Aorta (tissue), 5 donors: ENCODE measurements at regions not wholly inside any gene's neighbourhood (a gene's known extent, or its start where the extent isn't known, plus 50 kb on each side); places are given as distances from the start of the nearest gene placed in this dataset.

Source experiments
- ATAC-seq: fragments of 200-7000 bp; cut with Tn5 transposase; one replicate; pipeline ENCODE4 v1.9.1; 2022; ENCODE audit warnings: moderate library complexity; ENCODE audit not compliant: low FRiP score
- DNase-seq, 2 donors: peaks; one replicate each; pipeline ENCODE4 v3.0.0-alpha.2; 2020
- H3K27ac ChIP-seq, 2 donors: one replicate each; pipeline ENCODE4 v1.5.1; 2013; ENCODE audit warnings: low read length in 2 of 2, mild to moderate bottlenecking in 2 of 2, moderate library complexity in 2 of 2, control low read depth in 1 of 2, inconsistent platforms in 1 of 2, low read depth in 1 of 2
- H3K27me3 ChIP-seq, 2 donors: one replicate each; pipeline ENCODE4 v1.6.1; 2013; ENCODE audit warnings: control low read depth in 1 of 2, low read length in 1 of 2, mild to moderate bottlenecking in 1 of 2, moderate library complexity in 1 of 2; ENCODE audit not compliant: insufficient read depth in 2 of 2, control insufficient read depth in 1 of 2
- H3K36me3 ChIP-seq, 2 donors: one replicate each; pipeline ENCODE4 v1.6.1; 2013; ENCODE audit warnings: control low read depth in 1 of 2, low read length in 1 of 2, mild to moderate bottlenecking in 1 of 2; ENCODE audit not compliant: insufficient read depth in 2 of 2, control insufficient read depth in 1 of 2
- H3K4me1 ChIP-seq, 2 donors: one replicate each; pipeline ENCODE4 v1.6.1; 2013; ENCODE audit warnings: low read length in 2 of 2, control low read depth in 1 of 2, mild to moderate bottlenecking in 1 of 2, moderate library complexity in 1 of 2; ENCODE audit not compliant: insufficient read depth in 2 of 2, control insufficient read depth in 1 of 2
- H3K4me3 ChIP-seq, 2 donors: one replicate each; pipeline ENCODE4 v1.5.1; 2013; ENCODE audit warnings: low read length in 2 of 2, control low read depth in 1 of 2, mild to moderate bottlenecking in 1 of 2
- H3K9me3 ChIP-seq: one replicate; pipeline ENCODE4 v1.6.1; 2013; ENCODE audit warnings: mild to moderate bottlenecking, low read length; ENCODE audit not compliant: control insufficient read depth
- WGBS, 2 donors: extraction: QIAGEN DNeasy Blood & Tissue Kit; methylation state at CpG; one replicate each; pipeline ENCODE4 v1.1.7; 2013; 5-methylcytosine and 5-hydroxymethylcytosine counted together
- intact Hi-C, 2 donors: fragments of 100-400 bp; cut with DNase I; formaldehyde crosslinking; loops; one replicate each; pipeline versions ENCODE4 v1.14.2 to v1.15.0; 2022
- donor health status: healthy with polysubstance abuse.
- donor health status: Bipolar disorder and iron deficiency.
- donor health status: DM: no; HTN: no; CAD: no.
- donor health status: DM: no; HTN: no; CAD: no.
- donor health status: DM: yes; HTN: yes; CAD: no.

DNA sequence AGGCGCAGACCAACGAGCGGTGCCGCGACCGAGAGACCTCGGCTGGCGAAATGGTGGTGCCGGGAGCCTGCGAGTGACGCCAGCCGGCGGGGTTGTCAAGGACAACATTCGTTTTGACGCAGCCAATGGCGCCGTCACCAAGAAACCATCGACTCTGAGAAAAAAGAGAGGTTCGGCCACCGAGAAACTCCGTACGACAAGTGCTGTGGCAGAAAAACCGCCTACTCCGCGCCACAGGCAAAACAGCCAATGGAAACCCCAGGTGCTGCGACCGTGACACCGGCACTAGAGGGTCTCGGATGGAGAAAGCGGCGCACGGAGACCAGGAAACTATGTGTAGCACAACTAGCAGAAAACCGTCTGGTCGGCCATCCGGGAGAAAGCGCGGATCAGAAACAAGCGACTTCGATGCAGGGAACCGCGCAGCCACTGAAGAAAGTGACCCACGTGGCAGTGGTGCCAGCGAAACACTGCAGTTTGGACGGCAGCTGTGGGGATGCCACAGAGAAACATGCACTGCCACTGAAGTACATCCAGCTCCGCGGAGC lies 88.8 kb downstream of the ANXA2R start:
- H3K36me3 ChIP-seq: no peaks in the 10 kb centered on the region
- WGBS, 2 donors: 1 to 3% methylated on average over 46 of the region's 46 CpGs
- peak; percentile 63 for ATAC-seq
- peak; percentile 71 to 87 for DNase-seq
- H3K4me1 ChIP-seq: no peaks in the 10 kb centered on the region
- H3K27ac ChIP-seq: peak overlapping the region in 1 of 2 donors; percentile 78
- H3K27me3 ChIP-seq: no peaks in the 10 kb centered on the region
- peaks cover 14% of the 10 kb centered on the region for H3K9me3 ChIP-seq
- H3K4me3 ChIP-seq: peak overlapping the region; percentile 11 to 19
- intact Hi-C loops: loop anchor here in 1 of 2 donors (2.0 to 10.0 kb wide), 2 partner anchors 41 to 113 kb away; no protein-coding TSS in a partner anchor

- Histone ChIP-seq H3K36me3 (no peaks in the 10 kb centered on the region), H3K4me3 (peak overlapping the region; percentile 11 to 58), H3K9me3 (peaks cover 14% of the 10 kb centered on the region), H3K27ac (peak overlapping the region in 1 of 2 donors; percentile 78), H3K27me3 (no peaks in the 10 kb centered on the region), H3K4me1 (no peaks in the 10 kb centered on the region)
- peak; percentile 88 for DNase-seq
- 2 to 3% methylated on average over 46 of the region's 46 CpGs for WGBS, 2 donors
- ATAC-seq: peak; percentile 86
- intact Hi-C loops: loop anchor here in 1 of 2 donors (2.0 to 10.0 kb wide), 2 partner anchors 42 to 114 kb away; no protein-coding TSS in a partner anchor
Measured at GRCh38 chr5:42950456-42951292, 89.4 kb downstream of the ANXA2R start.

DNA sequence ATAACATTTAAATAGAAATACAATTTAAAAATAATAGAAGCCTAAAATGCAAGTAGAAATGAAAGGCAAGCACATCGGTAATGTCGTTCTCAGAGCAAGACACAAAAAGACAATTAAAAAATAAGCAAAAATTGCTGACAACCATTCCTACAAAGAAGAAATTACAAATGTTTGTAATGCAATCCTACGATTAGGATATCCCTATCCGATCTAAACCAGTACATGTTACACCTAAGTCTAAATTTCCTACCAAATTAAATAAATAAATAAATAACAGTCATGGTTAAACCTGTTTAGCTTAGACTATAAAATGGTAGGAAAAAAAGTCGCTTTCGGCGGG lies 90.0 kb downstream of the ANXA2R start:
- ATAC-seq (no peak), DNase-seq (no peak)
- peaks cover 14% of the 10 kb centered on the region for H3K9me3 ChIP-seq
- H3K4me1 ChIP-seq: no peaks in the 10 kb centered on the region
- intact Hi-C loops: loop anchor here in 1 of 2 donors (2.0 to 10.0 kb wide), 2 partner anchors 43 to 115 kb away; no protein-coding TSS in a partner anchor
- no peaks in the 10 kb centered on the region for H3K27me3 ChIP-seq
- WGBS, 2 donors: 38 to 41% methylated on average over 7 of the region's 7 CpGs
- H3K36me3 ChIP-seq: no peaks in the 10 kb centered on the region
- peak overlapping the region; percentile 11 to 58 for H3K4me3 ChIP-seq
- peak overlapping the region in 1 of 2 donors; percentile 63 for H3K27ac ChIP-seq

- ATAC-seq (peak; percentile 54), DNase-seq (peak; percentile 80 to 87)
- intact Hi-C loops: loop anchor here (2.0 to 10.0 kb wide), 4 partner anchors 42 to 115 kb away; partner anchors contain the start of gene ANXA2R (in 1 of the 2)
- 10 to 14% methylated on average over 33 of the region's 33 CpGs for WGBS, 2 donors
- Histone ChIP-seq H3K27ac (no peak overlapping the region), H3K36me3 (no peaks in the 10 kb centered on the region), H3K9me3 (peaks cover 14% of the 10 kb centered on the region), H3K27me3 (no peaks in the 10 kb centered on the region), H3K4me1 (no peaks in the 10 kb centered on the region), H3K4me3 (peak overlapping the region in 1 of 2 donors; percentile 9)
Measured at GRCh38 chr5:42949348-42950115, 90.6 kb downstream of the ANXA2R start.

- no peak for ATAC-seq
- H3K27ac ChIP-seq: no peak overlapping the region
- 19 to 20% methylated on average over 10 of the region's 10 CpGs for WGBS, 2 donors
- DNase-seq: no peak
- intact Hi-C loops: loop anchor here in 1 of 2 donors (5.0 to 10.0 kb wide), 2 partner anchors 42 to 96 kb away; partner anchors contain the start of gene ANXA2R
- H3K36me3 ChIP-seq: no peaks in the 10 kb centered on the region
- no peak overlapping the region for H3K4me3 ChIP-seq
- no peaks in the 10 kb centered on the region for H3K27me3 ChIP-seq
- peaks cover 8% of the 10 kb centered on the region for H3K9me3 ChIP-seq
- H3K4me1 ChIP-seq: no peaks in the 10 kb centered on the region
Measured at GRCh38 chr5:42948961-42949347, 91.2 kb downstream of the ANXA2R start.

DNA sequence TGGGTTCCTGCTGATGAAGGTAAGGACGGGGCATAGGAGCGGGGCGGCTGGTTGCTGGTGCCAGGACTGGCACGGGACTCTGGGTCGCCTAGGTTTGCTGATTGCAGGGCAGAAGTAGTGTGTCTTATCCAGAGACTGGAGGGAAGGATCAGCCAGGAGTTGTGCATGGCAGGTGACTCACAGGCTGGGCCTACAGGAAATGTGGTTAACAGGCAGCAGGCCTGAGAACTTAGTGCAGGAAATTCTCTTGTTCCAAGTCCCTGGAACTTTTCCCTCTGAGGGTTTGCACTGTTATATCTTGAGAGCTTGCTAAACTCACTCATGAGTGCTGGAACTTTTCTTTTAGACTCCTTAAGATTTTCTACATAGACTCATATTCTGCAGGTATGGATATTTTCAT lies 95.1 kb downstream of the ANXA2R start:
- Histone ChIP-seq H3K27me3 (no peaks in the 10 kb centered on the region), H3K36me3 (no peaks in the 10 kb centered on the region), H3K4me3 (no peak overlapping the region), H3K4me1 (no peaks in the 10 kb centered on the region), H3K9me3 (no peaks in the 10 kb centered on the region), H3K27ac (no peak overlapping the region)
- no peak for DNase-seq
- intact Hi-C loops: loop anchor here in 1 of 2 donors (5.0 to 10.0 kb wide), 2 partner anchors 38 to 100 kb away; partner anchors contain the start of gene ANXA2R
- 93 to 95% methylated on average over 5 of the region's 5 CpGs for WGBS, 2 donors
- ATAC-seq: no peak

DNA sequence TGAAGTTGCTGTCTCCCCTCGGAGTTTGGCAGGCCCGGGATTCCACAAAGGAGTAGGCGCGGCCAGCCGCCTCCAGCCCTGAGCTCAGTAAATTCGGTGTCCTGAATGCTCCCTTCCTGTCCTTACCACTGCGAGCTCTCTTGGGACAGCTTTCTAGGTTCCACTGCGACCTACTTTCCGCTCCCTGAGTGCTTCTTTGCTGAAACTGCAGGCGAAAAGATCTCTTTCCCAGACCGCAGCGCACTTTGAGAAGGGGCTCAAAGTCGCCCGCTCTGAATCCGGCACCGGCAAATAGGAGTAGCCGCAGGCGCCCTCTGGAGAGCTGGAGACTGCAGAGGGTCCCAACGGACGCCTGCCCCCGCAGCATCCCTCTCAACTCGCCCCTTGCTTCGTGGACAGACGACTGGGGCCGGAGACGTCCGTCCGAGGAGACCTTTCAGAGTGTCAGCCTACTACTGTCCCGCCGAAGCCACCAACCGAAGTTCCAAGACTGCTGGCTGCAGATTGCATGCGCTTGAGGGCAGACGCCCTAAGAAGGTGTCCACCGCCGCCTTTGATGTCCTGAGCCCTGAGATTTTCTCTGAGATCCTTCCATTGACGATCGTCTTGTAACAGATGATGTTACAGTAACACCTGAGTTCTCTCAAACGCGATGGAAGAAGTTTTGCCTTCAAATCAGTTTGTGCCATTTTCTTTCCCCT lies 96.0 kb downstream of the ANXA2R start:
- H3K27ac ChIP-seq: no peak overlapping the region
- H3K4me1 ChIP-seq: no peaks in the 10 kb centered on the region
- H3K4me3 ChIP-seq: no peak overlapping the region
- intact Hi-C loops: loop anchor here in 1 of 2 donors (10.0 kb wide), 1 partner anchor 101 kb away; the partner anchor contains the start of gene ANXA2R
- no peaks in the 10 kb centered on the region for H3K27me3 ChIP-seq
- WGBS, 2 donors: 10 to 13% methylated on average over 39 of the region's 39 CpGs
- DNase-seq (no peak), ATAC-seq (no peak)
- no peaks in the 10 kb centered on the region for H3K9me3 ChIP-seq
- H3K36me3 ChIP-seq: no peaks in the 10 kb centered on the region

DNA sequence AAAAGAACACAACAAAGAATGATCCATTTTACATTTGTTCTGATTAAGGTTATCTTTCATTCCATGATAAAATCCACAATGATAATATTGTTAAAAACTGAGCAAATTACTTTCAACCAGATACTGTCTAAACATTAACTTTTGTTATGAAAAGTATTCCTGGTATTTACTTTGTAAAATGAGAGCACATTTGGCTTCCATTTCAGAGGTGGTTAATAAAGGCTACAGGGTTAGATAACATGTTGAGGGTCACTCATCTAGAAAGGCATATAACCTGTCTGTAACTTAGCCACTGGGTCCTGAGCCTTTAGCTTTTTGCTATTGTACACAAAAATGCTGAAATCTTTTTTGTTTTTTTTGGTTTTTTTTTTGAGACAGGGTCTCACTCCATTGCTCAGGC lies 99.3 kb downstream of the ANXA2R start:
- H3K27me3 ChIP-seq: no peaks in the 10 kb centered on the region
- no peaks in the 10 kb centered on the region for H3K36me3 ChIP-seq
- no peak overlapping the region for H3K4me3 ChIP-seq
- no peaks in the 10 kb centered on the region for H3K4me1 ChIP-seq
- H3K27ac ChIP-seq: no peak overlapping the region
- no peaks in the 10 kb centered on the region for H3K9me3 ChIP-seq
- ATAC-seq (no peak), DNase-seq (no peak)
- intact Hi-C loops: loop anchor here in 1 of 2 donors (10.0 kb wide), 1 partner anchor 104 kb away; the partner anchor contains the start of gene ANXA2R
